GM21737 (cell line): ENCODE measurements at regions not wholly inside any gene's neighbourhood (a gene's known extent, or its start where the extent isn't known, plus 50 kb on each side); places are given as distances from the start of the nearest gene placed in this dataset.

ENCODE experiments used
- ATAC-seq: cut with Tn5 transposase; IDR thresholded peaks from one replicate; pipeline ENCODE4 v1.9.1; 2021; ENCODE audit warnings: mild to moderate bottlenecking, moderate library complexity; ENCODE audit not compliant: unreplicated experiment

DNA sequence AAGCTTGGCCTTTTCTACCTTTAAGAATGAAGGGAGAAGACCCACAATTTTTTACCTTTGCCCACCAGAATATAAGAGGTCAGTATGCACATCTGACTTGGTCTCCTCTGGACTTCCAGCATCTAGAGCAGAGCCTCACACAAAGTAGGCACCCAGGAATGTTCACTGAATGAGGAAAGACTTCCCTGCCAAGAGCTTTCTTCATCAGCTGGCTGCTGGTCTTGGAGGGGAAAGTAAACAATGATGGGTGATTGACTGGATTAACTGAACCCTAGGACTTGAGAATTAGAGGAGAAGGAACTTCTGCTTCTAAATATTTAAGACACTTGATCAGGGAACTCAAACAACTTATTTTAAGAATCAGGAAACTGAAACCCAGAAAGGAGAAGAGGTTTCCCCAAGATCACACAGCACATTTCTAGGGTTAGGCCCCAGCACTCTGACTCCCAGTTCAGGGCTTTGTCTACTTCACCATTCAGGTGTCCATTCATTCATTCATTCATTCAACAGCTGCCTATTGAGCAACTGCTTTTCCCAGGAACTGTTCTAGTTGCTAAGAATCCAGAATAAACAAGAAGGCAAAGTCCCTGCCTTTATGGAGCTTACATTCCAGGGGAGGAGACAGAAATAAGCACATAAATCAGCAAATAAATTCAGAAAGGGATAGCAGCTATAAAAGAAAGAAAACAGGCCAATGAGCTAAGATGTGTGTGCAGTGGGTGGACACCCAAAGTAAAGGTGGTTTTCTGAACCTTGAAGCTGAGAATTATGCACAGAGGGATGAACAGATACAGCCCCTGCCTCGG lies 216.9 kb upstream of the LRFN2 start:
- ATAC-seq, result no peak

DNA sequence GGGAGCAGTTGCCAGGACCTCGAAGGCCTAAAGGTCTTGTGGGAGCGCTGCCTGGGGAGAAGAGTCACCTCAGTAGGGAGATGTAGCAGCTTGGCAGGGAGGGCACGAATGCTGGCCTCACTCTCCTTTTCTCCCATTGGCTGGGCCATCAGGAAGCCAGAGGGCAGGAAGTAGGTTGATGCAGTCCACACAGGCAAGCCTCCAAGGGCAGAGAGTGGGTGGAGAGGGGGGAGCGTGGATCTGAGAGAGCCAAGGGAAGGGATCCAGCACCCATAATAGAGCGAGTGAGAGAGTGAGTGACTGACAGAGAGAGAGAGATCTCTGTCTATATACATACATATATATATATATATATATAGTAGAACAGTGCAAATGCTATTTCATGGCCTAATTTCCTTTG lies 215.3 kb upstream of the LRFN2 start:
- ATAC-seq, result no peak

DNA sequence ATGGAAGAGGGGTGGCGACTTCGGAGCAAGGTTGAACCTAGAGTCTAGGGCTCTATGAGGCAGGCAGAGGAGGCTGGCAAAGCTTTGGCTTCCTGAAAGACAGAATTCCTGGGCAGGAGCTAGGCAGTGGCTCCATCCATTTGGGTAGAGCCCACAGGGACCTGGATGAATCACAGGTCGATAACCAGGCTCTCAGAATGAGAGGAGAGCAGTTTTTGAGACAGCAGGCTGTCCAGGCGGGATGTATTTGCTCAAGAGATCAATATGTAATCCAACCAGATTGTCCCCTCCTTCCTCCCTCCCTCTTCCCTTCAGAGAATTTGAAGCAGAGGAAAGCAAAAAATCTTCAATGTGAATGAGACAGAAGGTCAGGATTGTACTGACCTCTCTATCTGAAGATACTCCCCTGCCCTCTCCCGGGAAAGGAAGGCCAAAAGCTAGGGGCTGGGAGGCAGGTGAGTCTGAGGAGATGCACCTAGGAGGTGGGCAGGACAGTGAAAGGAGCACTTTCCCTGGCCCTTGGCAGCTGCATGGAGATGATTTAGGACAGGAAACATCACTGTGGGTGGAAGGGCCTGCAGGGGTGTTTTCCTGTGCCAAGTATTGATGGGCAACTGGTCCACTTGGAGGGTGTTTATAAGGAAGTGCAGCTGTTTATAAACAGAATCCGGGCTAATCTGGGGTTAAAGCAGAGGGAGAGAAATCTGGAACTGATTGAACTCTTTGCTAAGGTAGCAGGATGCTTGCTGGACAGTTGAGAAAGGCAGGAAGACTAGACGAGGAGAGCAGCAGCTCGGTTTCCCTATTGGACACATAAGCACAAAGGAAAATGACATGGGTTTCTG lies 212.4 kb upstream of the LRFN2 start:
- no peak for ATAC-seq

- ATAC-seq, result no peak
Observed at GRCh38 chr6:40798069-40798770, 211.1 kb upstream of the LRFN2 start.

- ATAC-seq, result no peak
Observed at GRCh38 chr6:40796260-40797221, 209.4 kb upstream of the LRFN2 start.

DNA sequence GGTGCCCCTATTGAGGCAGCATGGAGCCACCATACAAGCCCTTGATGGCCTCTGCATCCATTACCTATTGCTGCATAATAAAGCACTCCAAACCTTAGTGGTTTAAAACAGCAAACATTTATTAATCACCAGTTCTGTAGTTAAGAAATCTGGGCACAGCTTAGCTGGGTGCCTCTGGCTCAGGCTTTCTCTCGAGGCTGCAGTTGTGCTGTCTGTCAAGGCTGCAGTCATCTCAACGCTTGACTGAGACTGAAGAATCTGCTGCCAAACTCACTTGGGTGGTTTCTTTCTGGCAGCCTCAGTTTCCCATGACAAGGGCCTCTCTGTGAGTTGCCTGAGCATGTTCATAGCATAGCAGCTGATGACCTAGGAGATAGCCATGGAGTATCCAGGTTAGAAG lies 207.4 kb upstream of the LRFN2 start:
- no peak for ATAC-seq

GRCh38 chr6:40792183-40792582 lies 205.0 kb upstream of the LRFN2 start:
- ATAC-seq, result no peak

DNA sequence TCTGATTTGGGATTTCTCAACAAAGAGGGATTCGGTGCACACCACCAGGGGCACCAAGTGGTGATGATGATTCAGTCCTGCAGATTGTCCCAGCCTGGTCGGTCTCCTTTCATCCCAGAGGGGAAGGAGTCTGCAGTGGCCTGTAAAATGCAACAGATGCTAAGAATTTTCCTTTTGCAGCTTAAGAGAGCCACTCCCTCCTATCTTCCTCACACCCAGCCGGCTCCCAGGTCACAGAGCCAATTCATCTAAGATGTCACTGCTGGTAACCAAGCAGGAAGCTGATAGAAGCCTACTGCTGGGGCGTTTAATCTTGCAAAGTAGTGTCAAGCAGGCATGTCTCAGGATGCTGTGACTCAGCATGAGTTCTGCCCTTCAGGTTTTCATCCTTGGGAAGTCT lies 203.8 kb upstream of the LRFN2 start:
- no peak for ATAC-seq

DNA sequence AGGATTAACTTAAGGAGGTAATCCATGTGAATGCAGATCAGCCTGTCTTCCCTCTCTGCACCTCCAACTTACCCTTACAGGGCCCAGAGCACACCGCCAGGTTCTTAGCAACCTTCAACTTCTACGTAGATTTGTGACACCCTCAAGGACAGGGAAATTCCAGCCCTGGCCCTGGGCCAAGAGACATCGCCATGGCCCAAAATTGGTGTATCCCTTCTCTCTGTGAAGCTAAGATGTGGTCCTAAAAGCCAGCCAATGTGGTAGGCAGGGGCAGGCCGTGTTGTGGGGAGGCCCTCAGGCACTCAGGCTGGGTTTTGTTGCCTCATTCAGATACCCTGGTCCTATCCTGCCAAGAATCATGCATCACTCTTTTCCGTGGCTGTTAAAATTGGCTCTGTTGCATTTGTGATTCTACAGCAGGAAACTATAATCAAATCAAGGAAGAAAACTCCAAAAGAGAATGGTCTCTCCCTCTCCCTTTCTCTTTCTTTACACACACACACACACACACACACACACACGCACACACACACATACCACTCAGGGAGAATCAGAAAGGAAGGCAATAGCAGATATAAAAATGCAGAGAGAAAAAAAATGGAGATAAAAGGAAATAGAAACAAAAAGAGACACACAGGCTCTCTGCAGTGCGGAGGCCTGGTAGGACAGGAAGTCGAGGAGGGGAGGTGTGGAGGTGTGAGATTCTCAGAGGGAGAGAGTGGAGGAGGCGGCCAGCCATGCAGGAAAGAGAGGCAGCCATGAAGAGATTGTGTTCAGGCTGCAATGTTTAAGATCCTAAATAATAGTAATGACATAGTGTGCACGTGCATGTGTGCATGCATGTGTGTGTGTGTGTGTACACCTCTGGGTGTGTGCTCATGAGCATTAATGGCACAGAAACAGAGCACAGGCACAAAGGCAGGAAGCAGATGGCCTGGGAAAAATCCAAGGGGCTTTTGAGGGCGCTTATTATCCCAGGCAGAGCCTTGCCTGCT lies 201.8 kb upstream of the LRFN2 start:
- no peak for ATAC-seq

- ATAC-seq, result no peak
Observed at GRCh38 chr6:40782355-40782754, 195.2 kb upstream of the LRFN2 start.

DNA sequence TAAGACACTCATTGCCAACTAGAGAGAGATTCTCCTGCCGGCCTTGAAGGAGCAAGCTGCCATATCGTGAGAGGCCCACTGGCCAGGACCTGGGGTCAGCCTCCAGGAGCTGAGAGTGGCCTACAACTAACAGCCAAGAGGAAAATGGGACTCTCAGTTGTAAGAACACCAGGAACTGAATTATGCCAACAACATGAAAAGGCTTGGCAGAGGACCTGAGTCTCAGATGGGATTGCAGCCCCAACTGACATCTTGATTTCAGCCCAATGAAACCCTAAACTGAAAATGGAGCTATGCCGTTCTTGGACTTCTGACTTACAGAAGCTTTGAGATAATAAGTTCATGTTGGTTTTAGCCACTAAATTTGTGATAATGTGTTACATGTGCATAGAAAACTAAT lies 193.5 kb upstream of the LRFN2 start:
- no peak for ATAC-seq

DNA sequence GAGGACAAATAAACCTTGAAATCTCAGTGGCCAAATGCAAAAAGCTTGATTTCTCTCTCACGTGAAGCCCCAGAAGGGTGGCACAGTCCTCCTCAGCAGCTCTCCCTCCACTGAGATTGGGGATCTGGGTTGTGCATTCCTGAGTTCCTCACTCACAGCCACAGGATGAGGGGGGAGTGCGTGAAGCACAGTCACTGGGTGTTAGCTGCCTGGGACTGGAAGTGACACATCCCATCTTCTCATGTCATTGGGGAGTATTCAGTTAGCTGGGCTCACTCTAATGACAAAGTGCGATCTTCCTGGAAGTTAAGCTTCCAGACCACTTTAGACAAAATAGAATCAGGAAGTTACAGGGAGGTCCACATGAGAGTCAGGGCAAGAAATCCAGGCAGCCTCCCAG lies 192.2 kb upstream of the LRFN2 start:
- no peak for ATAC-seq

DNA sequence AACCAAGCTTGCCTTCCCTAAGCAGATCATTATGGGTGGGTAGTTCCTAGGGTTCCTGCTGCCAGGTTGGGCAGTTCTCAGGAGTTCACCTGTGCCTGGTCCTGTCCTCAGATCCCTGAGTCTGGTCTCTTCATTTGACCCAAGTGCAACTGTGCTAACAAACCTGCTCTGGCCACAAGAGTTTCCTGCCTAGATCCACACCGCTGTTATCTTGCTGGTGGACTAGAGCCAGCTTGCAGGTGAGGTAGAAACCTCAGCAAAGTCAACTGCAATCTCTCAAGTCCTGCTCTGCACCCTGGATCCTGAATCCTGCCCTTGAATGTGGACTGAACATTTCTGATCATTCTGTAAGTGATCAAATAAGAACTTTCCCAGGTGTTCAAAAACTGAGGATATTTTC lies 191.8 kb upstream of the LRFN2 start:
- ATAC-seq, result no peak

DNA sequence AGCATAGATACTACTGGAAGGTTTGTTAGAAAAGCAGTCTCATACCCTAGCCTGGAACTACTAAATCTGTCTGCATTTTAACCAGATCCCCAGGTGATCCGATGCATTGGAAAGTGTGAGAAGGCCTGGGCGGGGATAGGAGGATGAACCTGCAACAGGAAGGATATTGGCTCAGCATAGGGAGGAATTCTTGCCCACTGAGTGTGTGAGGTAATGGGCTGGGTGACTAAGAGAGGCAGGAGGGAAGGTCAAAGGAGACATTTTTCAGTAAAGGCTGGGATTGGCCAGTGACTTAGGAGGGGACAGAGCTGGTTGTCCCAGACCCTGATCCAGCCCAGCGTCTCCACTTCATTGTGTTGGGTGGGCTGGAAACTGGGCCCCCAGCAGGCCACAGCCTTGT lies 191.0 kb upstream of the LRFN2 start:
- no peak for ATAC-seq

GRCh38 chr6:40774932-40775331 lies 187.8 kb upstream of the LRFN2 start:
- ATAC-seq, result no peak

GRCh38 chr6:40770794-40771193 lies 183.6 kb upstream of the LRFN2 start:
- ATAC-seq, result no peak

- ATAC-seq, result no peak
Observed at GRCh38 chr6:40764726-40765125, 177.6 kb upstream of the LRFN2 start.

GRCh38 chr6:40762981-40763380 lies 175.8 kb upstream of the LRFN2 start:
- ATAC-seq, result no peak

GRCh38 chr6:40760887-40761286 lies 173.7 kb upstream of the LRFN2 start:
- ATAC-seq, result no peak
